H9 (cell line): ENCODE measurements at regions not wholly inside any gene's neighbourhood (a gene's known extent, or its start where the extent isn't known, plus 50 kb on each side); places are given as distances from the start of the nearest gene placed in this dataset.

ENCODE experiments used
- DNase-seq: peaks from one replicate; pipeline ENCODE4 v3.0.0-alpha.2; 2017
- H2AFZ ChIP-seq: one replicate; pipeline ENCODE4 v1.6.1; 2013; ENCODE audit warnings: mild to moderate bottlenecking, low read length, control low read depth, moderate library complexity
- H2AK5ac ChIP-seq: 2 replicates; pipeline ENCODE4 v1.6.1; 2013; ENCODE audit warnings: low read length, control low read depth, mixed read lengths; ENCODE audit not compliant: insufficient read length
- H2BK120ac ChIP-seq: one replicate; pipeline ENCODE4 v1.6.1; 2013; ENCODE audit warnings: low read depth, mild to moderate bottlenecking, low read length, control low read depth, inconsistent platforms; ENCODE audit not compliant: poor library complexity, severe bottlenecking
- H2BK12ac ChIP-seq: 2 replicates; pipeline ENCODE4 v1.6.1; 2013; ENCODE audit warnings: low read length, control low read depth, mixed read lengths, low read depth; ENCODE audit not compliant: insufficient read length
- H2BK15ac ChIP-seq: 2 replicates; pipeline ENCODE4 v1.6.1; 2013; ENCODE audit warnings: low read depth, low read length, control low read depth
- H2BK20ac ChIP-seq: one replicate; pipeline ENCODE4 v1.6.1; 2013; ENCODE audit warnings: low read depth, mild to moderate bottlenecking, low read length, control low read depth, inconsistent platforms; ENCODE audit not compliant: poor library complexity, severe bottlenecking
- H2BK5ac ChIP-seq: 2 replicates; pipeline ENCODE4 v1.6.1; 2013; ENCODE audit warnings: low read length, control low read depth, mixed read lengths; ENCODE audit not compliant: insufficient read length
- H3K14ac ChIP-seq: 2 replicates; pipeline ENCODE4 v1.6.1; 2013; ENCODE audit warnings: low read length, control low read depth; ENCODE audit not compliant: insufficient read depth
- H3K18ac ChIP-seq: 2 replicates; pipeline ENCODE4 v1.6.1; 2013; ENCODE audit warnings: low read depth, mild to moderate bottlenecking, mixed read lengths, low read length, control low read depth; ENCODE audit not compliant: insufficient read length
- H3K23ac ChIP-seq: 2 replicates; pipeline ENCODE4 v1.6.1; 2013; ENCODE audit warnings: low read length, control low read depth, mixed read lengths, low read depth; ENCODE audit not compliant: insufficient read length
- H3K23me2 ChIP-seq: 2 replicates; pipeline ENCODE4 v1.6.1; 2013; ENCODE audit warnings: low read depth, mild to moderate bottlenecking, mixed read lengths, low read length, control low read depth; ENCODE audit not compliant: insufficient read length, poor library complexity, severe bottlenecking
- H3K27ac ChIP-seq: 2 replicates; pipeline ENCODE4 v1.5.1; 2013; ENCODE audit warnings: low read length, control low read depth, mixed read lengths, low read depth; ENCODE audit not compliant: insufficient read length
- H3K27me3 ChIP-seq: 2 replicates; pipeline ENCODE4 v1.6.1; 2013; ENCODE audit warnings: low read length, control low read depth, inconsistent platforms; ENCODE audit not compliant: insufficient read depth
- H3K4ac ChIP-seq: 2 replicates; pipeline ENCODE4 v1.6.1; 2013; ENCODE audit warnings: low read depth, mild to moderate bottlenecking, control low read depth, inconsistent platforms, low read length, moderate library complexity
- H3K4me1 ChIP-seq: 2 replicates; pipeline ENCODE4 v1.6.1; 2013; ENCODE audit warnings: low read length, control low read depth, inconsistent platforms; ENCODE audit not compliant: insufficient read depth
- H3K4me2 ChIP-seq: 2 replicates; pipeline ENCODE4 v1.6.1; 2013; ENCODE audit warnings: low read length, control low read depth, mixed read lengths; ENCODE audit not compliant: insufficient read length, insufficient read depth
- H3K56ac ChIP-seq: 2 replicates; pipeline ENCODE4 v1.6.1; 2013; ENCODE audit warnings: low read depth, mild to moderate bottlenecking, mixed read lengths, low read length, control low read depth; ENCODE audit not compliant: insufficient read length
- H3K79me1 ChIP-seq: 2 replicates; pipeline ENCODE4 v1.6.1; 2013; ENCODE audit warnings: low read depth, mild to moderate bottlenecking, moderate library complexity, low read length, control low read depth, inconsistent platforms; ENCODE audit not compliant: insufficient read depth, poor library complexity, severe bottlenecking
- H3K79me2 ChIP-seq: 2 replicates; pipeline ENCODE4 v1.6.1; 2013; ENCODE audit warnings: low read length, control low read depth, inconsistent platforms; ENCODE audit not compliant: insufficient read depth
- H3K9ac ChIP-seq: 2 replicates; pipeline ENCODE4 v1.6.1; 2013; ENCODE audit warnings: low read length, control low read depth, mixed read lengths; ENCODE audit not compliant: insufficient read length; ENCODE audit errors: extremely low read depth
- H3K9me3 ChIP-seq: one replicate; pipeline ENCODE4 v1.6.1; 2013; ENCODE audit warnings: low read depth, low read length, inconsistent platforms; ENCODE audit not compliant: control insufficient read depth
- H3T11ph ChIP-seq: one replicate; pipeline ENCODE4 v1.6.1; 2013; ENCODE audit warnings: mild to moderate bottlenecking, low read length, control low read depth, inconsistent platforms
- H4K20me1 ChIP-seq: one replicate; pipeline ENCODE4 v1.6.1; 2013; ENCODE audit not compliant: control insufficient read depth, insufficient read length, insufficient read depth
- H4K5ac ChIP-seq: 2 replicates; pipeline ENCODE4 v1.6.1; 2013; ENCODE audit warnings: low read depth, mild to moderate bottlenecking, mixed read lengths, low read length, control low read depth; ENCODE audit not compliant: insufficient read length
- H4K8ac ChIP-seq: replicated peaks from 2 replicates; pipeline ENCODE4 v1.6.1; 2013; ENCODE audit warnings: low read length, control low read depth, mixed read lengths, low read depth; ENCODE audit not compliant: insufficient read length
- H4K91ac ChIP-seq: 2 replicates; pipeline ENCODE4 v1.6.1; 2013; ENCODE audit warnings: low read depth, mild to moderate bottlenecking, moderate library complexity, mixed read lengths, low read length, control low read depth; ENCODE audit not compliant: insufficient read length
- H3K27ac Mint-ChIP-seq, 3 experiments: 2 replicates in 2 of 3; 3 replicates in 1 of 3; pipeline ENCODE4 v1.8.0; 2020 to 2021; ENCODE audit warnings: mixed read lengths in 3 of 3, mild to moderate bottlenecking in 1 of 3, moderate library complexity in 1 of 3
- H3K27me3 Mint-ChIP-seq: 2 replicates; pipeline ENCODE4 v1.8.0; 2021; ENCODE audit warnings: low read depth, mild to moderate bottlenecking, moderate library complexity, mixed read lengths
- H3K36me3 Mint-ChIP-seq, 3 experiments: 2 replicates in 2 of 3; 3 replicates in 1 of 3; pipeline ENCODE4 v1.8.0; 2020 to 2021; ENCODE audit warnings: low read depth in 3 of 3, mixed read lengths in 3 of 3; ENCODE audit not compliant: insufficient read depth in 1 of 3
- H3K4me1 Mint-ChIP-seq, 2 experiments: 2 replicates each; pipeline ENCODE4 v1.8.0; 2020; ENCODE audit warnings: mixed read lengths in 2 of 2
- H3K4me3 Mint-ChIP-seq, 2 experiments: 2 replicates in 1 of 2; 3 replicates in 1 of 2; pipeline ENCODE4 v1.8.0; 2020 to 2021; ENCODE audit warnings: mild to moderate bottlenecking in 2 of 2, mixed read lengths in 2 of 2, moderate library complexity in 1 of 2
- H3K9me3 Mint-ChIP-seq, 2 experiments: 2 replicates in 1 of 2; 3 replicates in 1 of 2; pipeline ENCODE4 v1.8.0; 2020; ENCODE audit warnings: mild to moderate bottlenecking in 2 of 2, mixed read lengths in 2 of 2, moderate library complexity in 1 of 2
- TF ChIP-seq, protein P1 (sequence below): fragments of 200-600 bp; sonication (generic); conservative IDR thresholded peaks from 3 replicates; pipeline ENCODE4 v1.8.0; 2021; ENCODE audit warnings: antibody characterized with exemption, mild to moderate bottlenecking

DNA sequence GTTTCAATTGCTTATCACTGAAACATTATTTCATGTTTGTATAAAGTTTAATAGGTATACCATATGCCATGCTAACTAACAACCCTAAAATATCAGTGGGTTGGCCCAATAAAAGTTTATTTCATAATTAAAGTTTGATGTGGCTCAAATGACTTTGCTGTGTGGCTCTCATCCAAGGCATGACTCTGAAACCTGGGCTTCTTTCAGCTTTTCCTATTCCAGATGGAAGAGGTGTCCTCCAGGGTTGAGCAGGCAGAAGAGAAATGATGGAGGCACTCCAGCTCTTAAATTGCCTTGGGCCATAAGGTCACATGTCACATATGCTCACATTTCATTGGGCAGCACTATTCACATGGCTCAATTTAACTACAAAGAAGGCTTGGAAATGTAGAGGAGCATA is 101.9 kb downstream of the MACIR start:
- DNase-seq, result no peak
- TF ChIP-seq, protein P1, sequence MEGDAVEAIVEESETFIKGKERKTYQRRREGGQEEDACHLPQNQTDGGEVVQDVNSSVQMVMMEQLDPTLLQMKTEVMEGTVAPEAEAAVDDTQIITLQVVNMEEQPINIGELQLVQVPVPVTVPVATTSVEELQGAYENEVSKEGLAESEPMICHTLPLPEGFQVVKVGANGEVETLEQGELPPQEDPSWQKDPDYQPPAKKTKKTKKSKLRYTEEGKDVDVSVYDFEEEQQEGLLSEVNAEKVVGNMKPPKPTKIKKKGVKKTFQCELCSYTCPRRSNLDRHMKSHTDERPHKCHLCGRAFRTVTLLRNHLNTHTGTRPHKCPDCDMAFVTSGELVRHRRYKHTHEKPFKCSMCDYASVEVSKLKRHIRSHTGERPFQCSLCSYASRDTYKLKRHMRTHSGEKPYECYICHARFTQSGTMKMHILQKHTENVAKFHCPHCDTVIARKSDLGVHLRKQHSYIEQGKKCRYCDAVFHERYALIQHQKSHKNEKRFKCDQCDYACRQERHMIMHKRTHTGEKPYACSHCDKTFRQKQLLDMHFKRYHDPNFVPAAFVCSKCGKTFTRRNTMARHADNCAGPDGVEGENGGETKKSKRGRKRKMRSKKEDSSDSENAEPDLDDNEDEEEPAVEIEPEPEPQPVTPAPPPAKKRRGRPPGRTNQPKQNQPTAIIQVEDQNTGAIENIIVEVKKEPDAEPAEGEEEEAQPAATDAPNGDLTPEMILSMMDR, result no peak
- H3K36me3 Mint-ChIP-seq, result no peaks in the 10 kb centered on the region

More for the DNA sequence above, 101.9 kb downstream of the MACIR start:
- no peak overlapping the region for H3K23ac ChIP-seq
- no peak overlapping the region for H3K4ac ChIP-seq
- H3K27ac Mint-ChIP-seq, result no peak overlapping the region
- H3K14ac ChIP-seq, result no peak overlapping the region
- no peak overlapping the region for H2BK12ac ChIP-seq
- H3K4me1 ChIP-seq, result no peaks in the 10 kb centered on the region
- H3K79me1 ChIP-seq, result no peaks in the 10 kb centered on the region
- no peaks in the 10 kb centered on the region for H3K79me2 ChIP-seq
- H3K4me1 Mint-ChIP-seq, result no peaks in the 10 kb centered on the region
- no peak overlapping the region for H3K4me3 Mint-ChIP-seq
- H3K9ac ChIP-seq, result no peak overlapping the region
- H4K8ac ChIP-seq, result no peak overlapping the region
- H3K27me3 Mint-ChIP-seq, result no peaks in the 10 kb centered on the region
- no peak overlapping the region for H4K91ac ChIP-seq
- H2BK15ac ChIP-seq, result no peak overlapping the region
- H2BK5ac ChIP-seq, result no peak overlapping the region
- no peak overlapping the region for H3K56ac ChIP-seq
- no peak overlapping the region for H3K4me2 ChIP-seq
- no peak overlapping the region for H3K18ac ChIP-seq
- no peaks in the 10 kb centered on the region for H3K9me3 Mint-ChIP-seq
- no peak overlapping the region for H3K27ac ChIP-seq
- H3K9me3 ChIP-seq, result no peaks in the 10 kb centered on the region
- H2BK20ac ChIP-seq, result no peak overlapping the region
- H4K5ac ChIP-seq, result no peak overlapping the region
- no peak overlapping the region for H3T11ph ChIP-seq
- H3K23me2 ChIP-seq, result no peaks in the 10 kb centered on the region
- H2AK5ac ChIP-seq, result no peak overlapping the region
- no peak overlapping the region for H2AFZ ChIP-seq
- H3K27me3 ChIP-seq, result no peaks in the 10 kb centered on the region
- no peaks in the 10 kb centered on the region for H4K20me1 ChIP-seq
- H2BK120ac ChIP-seq, result no peak overlapping the region
